Endothelial cell of umbilical vein (primary cell): ENCODE measurements at regions not wholly inside any gene's neighbourhood (a gene's known extent, or its start where the extent isn't known, plus 50 kb on each side); places are given as distances from the start of the nearest gene placed in this dataset.

Experiments used
- BruUV-seq: library from RNA; stranded (reverse); fragments of 400-500 nt; replicated peaks from 2 replicates; lab custom pipeline; 2021; lab: Mats Ljungman, UMichigan
- CTCF ChIA-PET: fragments of 300-600, 350-600 bp; sonication (Branson Sonifier 250); formaldehyde crosslinking; loops from one replicate; lab custom pipeline; 2021; ENCODE audit warnings: antibody characterized with exemption, inconsistent platforms; lab: Charles Lee
- POLR2A ChIA-PET: fragments of 300-600, 350-600 bp; sonication (Branson Sonifier 250); formaldehyde crosslinking; loops from one replicate; lab custom pipeline; 2021; ENCODE audit warnings: antibody characterized with exemption, inconsistent platforms; lab: Charles Lee
- DNase-seq: peaks from one replicate; pipeline ENCODE4 v3.0.0-alpha.2; 2011; ENCODE audit warnings: low read depth, low spot score
- FAIRE-seq: peaks from 2 replicates; lab custom pipeline; 2011; peaks lifted over from hg19 to GRCh38; lab: Jason Lieb, UNC
- H2AFZ ChIP-seq: 2 replicates; pipeline ENCODE4 v1.6.0; 2012; ENCODE audit warnings: low read depth, low read length, control low read depth, inconsistent platforms
- H3K27ac ChIP-seq: 2 replicates; pipeline ENCODE4 v1.5.1; 2011; ENCODE audit warnings: low read depth, mild to moderate bottlenecking, control low read depth, low read length, moderate library complexity; ENCODE audit not compliant: insufficient read depth
- H3K27me3 ChIP-seq, 2 experiments: 2 replicates each; pipeline versions ENCODE4 v1.6.0 to v1.6.1; 2011; ENCODE audit warnings: low read length in 2 of 2, mixed read lengths in 1 of 2; ENCODE audit not compliant: control insufficient read depth in 2 of 2, insufficient read depth in 2 of 2
- H3K36me3 ChIP-seq, 2 experiments: 2 replicates in 1 of 2; 3 replicates in 1 of 2; pipeline ENCODE4 v1.5.1; 2011; ENCODE audit warnings: low read length in 2 of 2, mild to moderate bottlenecking in 1 of 2, moderate library complexity in 1 of 2; ENCODE audit not compliant: control insufficient read depth in 2 of 2, insufficient read depth in 2 of 2; ENCODE audit errors: extremely low read depth in 1 of 2
- H3K4me1 ChIP-seq: 3 replicates; pipeline ENCODE4 v1.5.1; 2011; ENCODE audit warnings: mild to moderate bottlenecking, low read length; ENCODE audit not compliant: control insufficient read depth, insufficient read depth; ENCODE audit errors: extremely low read depth
- H3K4me2 ChIP-seq: 2 replicates; pipeline ENCODE4 v1.6.1; 2011; ENCODE audit warnings: low read length, control low read depth, mixed read lengths; ENCODE audit not compliant: insufficient read depth
- H3K4me3 ChIP-seq, 3 experiments: fragments of 200-600 bp in 1 of 3; sonication (generic), shearing (Covaris generic) in 1 of 3; replicated peaks in 1 of 3; 2 replicates each; pipeline ENCODE4 v1.5.1; 2011 to 2016; ENCODE audit warnings: control low read depth in 3 of 3, low read length in 3 of 3, mild to moderate bottlenecking in 2 of 3, inconsistent platforms in 1 of 3, low read depth in 1 of 3, moderate library complexity in 1 of 3; ENCODE audit not compliant: insufficient read depth in 1 of 3
- H3K79me2 ChIP-seq: 2 replicates; pipeline ENCODE4 v1.6.0; 2012; ENCODE audit warnings: low read length, inconsistent platforms; ENCODE audit not compliant: control insufficient read depth, insufficient read depth
- H3K9ac ChIP-seq: replicated peaks from 2 replicates; pipeline ENCODE3; 2011; ENCODE audit warnings: low read length, control low read depth; ENCODE audit not compliant: insufficient read depth; ENCODE audit errors: extremely low read depth
- H3K9me1 ChIP-seq: replicated peaks from 3 replicates; pipeline ENCODE4 v1.6.0; 2011; ENCODE audit warnings: mild to moderate bottlenecking, low read length; ENCODE audit not compliant: control insufficient read depth, insufficient read depth; ENCODE audit errors: extremely low read depth
- H3K9me3 ChIP-seq: replicated peaks from 2 replicates; pipeline ENCODE4 v1.5.1; 2012; ENCODE audit warnings: low read length, inconsistent platforms; ENCODE audit not compliant: control insufficient read depth, insufficient read depth
- H4K20me1 ChIP-seq: replicated peaks from 2 replicates; pipeline ENCODE3; 2011; ENCODE audit warnings: mild to moderate bottlenecking, low read length; ENCODE audit not compliant: control insufficient read depth, insufficient read depth; ENCODE audit errors: extremely low read depth
- EZH2 ChIP-seq: IDR thresholded peaks from 2 replicates; pipeline ENCODE4 v1.6.1; 2012; ENCODE audit warnings: borderline replicate concordance, low read depth, mild to moderate bottlenecking, moderate library complexity, low read length, inconsistent platforms; ENCODE audit not compliant: severe bottlenecking
- FOS ChIP-seq: IDR thresholded peaks from 2 replicates; pipeline ENCODE4 v1.6.1; 2011; ENCODE audit warnings: mild to moderate bottlenecking, low read length, moderate library complexity, borderline replicate concordance; ENCODE audit not compliant: insufficient read depth
- GATA2 ChIP-seq: IDR thresholded peaks from 2 replicates; pipeline ENCODE4 v1.7.0; 2011; ENCODE audit warnings: low read depth, mild to moderate bottlenecking, moderate library complexity, mixed read lengths, low read length; ENCODE audit not compliant: insufficient read length, insufficient read depth
- JUN ChIP-seq: IDR thresholded peaks from 2 replicates; pipeline ENCODE4 v1.6.1; 2011; ENCODE audit warnings: borderline replicate concordance, low read depth; ENCODE audit not compliant: insufficient read length, insufficient read depth
- MYC ChIP-seq: IDR thresholded peaks from one replicate; pipeline ENCODE4 v1.6.1; 2011; ENCODE audit warnings: mild to moderate bottlenecking, low read depth, low read length
- POLR2A ChIP-seq: IDR thresholded peaks from 2 replicates; pipeline ENCODE4 v1.6.1; 2012; ENCODE audit warnings: low read depth, mild to moderate bottlenecking, control low read depth, low read length
- POLR2AphosphoS5 ChIP-seq: IDR thresholded peaks from 2 replicates; pipeline ENCODE4 v1.6.1; 2012; ENCODE audit warnings: low read depth, mild to moderate bottlenecking, control low read depth, low read length, moderate library complexity; ENCODE audit not compliant: insufficient read depth
- dilution Hi-C: fragments of 300-500 bp; cut with MboI; formaldehyde crosslinking; loops from one replicate; pipeline ENCODE4 v1.15.0; 2019; ENCODE audit warnings: low sequenced_read_pairs; ENCODE audit not compliant: extremely low pct_ligation_motif_present
- intact Hi-C: fragments of 100-400 bp; cut with micrococcal nuclease; formaldehyde crosslinking; loops from one replicate; pipeline ENCODE4 v1.10.0; 2022
- TF ChIP-seq, protein P1 (sequence below): IDR thresholded peaks from 2 replicates; pipeline ENCODE4 v1.6.1; 2011; ENCODE audit not compliant: insufficient read depth, insufficient read length
- TF ChIP-seq, protein P2 (sequence below), 2 donors: IDR thresholded peaks; 1 replicate in 1 of 2; 2 replicates in 1 of 2; pipeline ENCODE4 v1.5.1; 2011; ENCODE audit warnings: low read length in 2 of 2, mild to moderate bottlenecking in 2 of 2, moderate library complexity in 2 of 2, control low read depth in 1 of 2, inconsistent platforms in 1 of 2, low read depth in 1 of 2; ENCODE audit not compliant: insufficient read depth in 1 of 2; ENCODE audit errors: extremely low read depth in 1 of 2

DNA sequence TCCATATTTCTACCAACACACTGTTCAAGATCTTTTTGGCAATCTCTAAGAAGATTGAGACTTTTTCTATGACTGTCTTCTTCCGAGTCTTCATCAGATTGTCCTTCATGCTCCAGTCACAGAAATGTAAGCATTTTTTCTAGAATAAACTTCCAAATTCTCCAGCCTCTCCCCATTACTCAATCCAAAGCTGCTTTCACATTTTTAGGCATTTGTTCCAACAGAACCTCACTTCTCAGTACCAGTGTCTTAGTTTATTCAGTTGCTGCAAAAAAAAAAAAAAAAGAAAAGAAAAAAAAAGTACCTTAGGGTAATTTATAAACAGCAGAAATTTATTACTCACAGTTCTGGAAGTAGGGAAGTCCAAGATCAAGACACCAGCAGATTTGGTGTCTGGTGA, 290.8 kb upstream of the NOVA1 start:
- no peak overlapping the region for H3K4me2 ChIP-seq
- no peaks in the 10 kb centered on the region for H3K4me1 ChIP-seq
- H3K27me3 ChIP-seq, result no peaks in the 10 kb centered on the region
- no peaks in the 10 kb centered on the region for H3K36me3 ChIP-seq
- ChIA-PET CTCF (no interaction called here), POLR2A (no interaction called here)
- dilution Hi-C loops (no loop called here), intact Hi-C loops (no loop called here)
- FAIRE-seq (no peak), DNase-seq (no peak)
- no peak overlapping the region for H3K9ac ChIP-seq
- no peaks in the 10 kb centered on the region for H4K20me1 ChIP-seq
- no peak overlapping the region for H3K4me3 ChIP-seq
- H2AFZ ChIP-seq, result no peak overlapping the region
- no peak overlapping the region for H3K27ac ChIP-seq
- no TSS peak for BruUV-seq
- H3K9me1 ChIP-seq, result no peaks in the 10 kb centered on the region
- no peaks in the 10 kb centered on the region for H3K9me3 ChIP-seq
- TF ChIP-seq MYC, result no peak
- TF ChIP-seq POLR2A, result no peak
- TF ChIP-seq, protein P1, sequence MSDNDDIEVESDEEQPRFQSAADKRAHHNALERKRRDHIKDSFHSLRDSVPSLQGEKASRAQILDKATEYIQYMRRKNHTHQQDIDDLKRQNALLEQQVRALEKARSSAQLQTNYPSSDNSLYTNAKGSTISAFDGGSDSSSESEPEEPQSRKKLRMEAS, result no peak
- no peak for TF ChIP-seq EZH2
- no peak for TF ChIP-seq POLR2AphosphoS5
- no peak for TF ChIP-seq GATA2
- TF ChIP-seq, protein P2, sequence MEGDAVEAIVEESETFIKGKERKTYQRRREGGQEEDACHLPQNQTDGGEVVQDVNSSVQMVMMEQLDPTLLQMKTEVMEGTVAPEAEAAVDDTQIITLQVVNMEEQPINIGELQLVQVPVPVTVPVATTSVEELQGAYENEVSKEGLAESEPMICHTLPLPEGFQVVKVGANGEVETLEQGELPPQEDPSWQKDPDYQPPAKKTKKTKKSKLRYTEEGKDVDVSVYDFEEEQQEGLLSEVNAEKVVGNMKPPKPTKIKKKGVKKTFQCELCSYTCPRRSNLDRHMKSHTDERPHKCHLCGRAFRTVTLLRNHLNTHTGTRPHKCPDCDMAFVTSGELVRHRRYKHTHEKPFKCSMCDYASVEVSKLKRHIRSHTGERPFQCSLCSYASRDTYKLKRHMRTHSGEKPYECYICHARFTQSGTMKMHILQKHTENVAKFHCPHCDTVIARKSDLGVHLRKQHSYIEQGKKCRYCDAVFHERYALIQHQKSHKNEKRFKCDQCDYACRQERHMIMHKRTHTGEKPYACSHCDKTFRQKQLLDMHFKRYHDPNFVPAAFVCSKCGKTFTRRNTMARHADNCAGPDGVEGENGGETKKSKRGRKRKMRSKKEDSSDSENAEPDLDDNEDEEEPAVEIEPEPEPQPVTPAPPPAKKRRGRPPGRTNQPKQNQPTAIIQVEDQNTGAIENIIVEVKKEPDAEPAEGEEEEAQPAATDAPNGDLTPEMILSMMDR (IDR thresholded peaks at IDR 0.05; ENCODE audit: extremely low read depth in 1 of 2, insufficient read depth in 1 of 2, low read depth in 1 of 2, low read length in 2 of 2), result no peak
- no peak for TF ChIP-seq FOS
- TF ChIP-seq JUN, result no peak
- H3K79me2 ChIP-seq, result no peaks in the 10 kb centered on the region
